Calu3 (cell line): ENCODE measurements at regions not wholly inside any gene's neighbourhood (a gene's known extent, or its start where the extent isn't known, plus 50 kb on each side); places are given as distances from the start of the nearest gene placed in this dataset.
"Not testable (repeated sequence)": the region's sequence is repeated elsewhere in the genome, so short reads cannot be mapped to it uniquely, and the experiment has no call there.

ENCODE experiments used
- BruUV-seq: library from RNA; stranded (reverse); fragments of 400-500 nt; replicated peaks from 2 replicates; lab custom pipeline; 2021; lab: Mats Ljungman, UMichigan
- CTCF ChIA-PET: fragments of 300-600 bp; sonication (Branson Sonifier 250); formaldehyde crosslinking; loops from one replicate; lab custom pipeline; 2022; ENCODE audit warnings: antibody characterized with exemption; lab: Charles Lee
- DNase-seq: peaks from one replicate; pipeline ENCODE4 v3.0.0; 2022
- H3K27ac Mint-ChIP-seq: one replicate; pipeline ENCODE4 v1.8.0; 2022; ENCODE audit warnings: mixed read lengths; ENCODE audit not compliant: unreplicated experiment
- H3K27me3 Mint-ChIP-seq: one replicate; pipeline ENCODE4 v1.8.0; 2022; ENCODE audit warnings: mixed read lengths; ENCODE audit not compliant: unreplicated experiment
- H3K36me3 Mint-ChIP-seq: one replicate; pipeline ENCODE4 v1.8.0; 2022; ENCODE audit warnings: mild to moderate bottlenecking, moderate library complexity, mixed read lengths; ENCODE audit not compliant: insufficient read depth, unreplicated experiment
- H3K4me1 Mint-ChIP-seq: one replicate; pipeline ENCODE4 v1.8.0; 2022; ENCODE audit warnings: mild to moderate bottlenecking, low read depth, mixed read lengths; ENCODE audit not compliant: unreplicated experiment
- H3K4me3 Mint-ChIP-seq: one replicate; pipeline ENCODE4 v1.8.0; 2022; ENCODE audit warnings: mild to moderate bottlenecking, low read depth, moderate library complexity, mixed read lengths; ENCODE audit not compliant: unreplicated experiment
- H3K9me3 Mint-ChIP-seq: one replicate; pipeline ENCODE4 v1.8.0; 2022; ENCODE audit warnings: low read depth, mixed read lengths; ENCODE audit not compliant: unreplicated experiment
- intact Hi-C: fragments of 100-400 bp; cut with micrococcal nuclease; formaldehyde crosslinking; loops from one replicate; pipeline ENCODE4 v1.10.0; 2022; ENCODE audit not compliant: unreplicated experiment
- TF ChIP-seq, protein P1 (sequence below): fragments of 200-600 bp; IDR thresholded peaks from one replicate; pipeline ENCODE4 v1.8.0; 2022; ENCODE audit warnings: antibody characterized with exemption; ENCODE audit not compliant: unreplicated experiment

- H3K27me3 Mint-ChIP-seq, result no peaks in the 10 kb centered on the region
- H3K9me3 Mint-ChIP-seq, result peaks cover 4% of the 10 kb centered on the region
- DNase-seq, result no peak
- CTCF ChIA-PET, result interaction anchor here (0.6 kb wide), 1 partner anchor 389 kb away, joined by 8 read pairs; no protein-coding TSS in a partner anchor
- no TSS peak for BruUV-seq
- intact Hi-C loops, result no loop called here
- H3K36me3 Mint-ChIP-seq, result no peaks in the 10 kb centered on the region
- TF ChIP-seq, protein P1, sequence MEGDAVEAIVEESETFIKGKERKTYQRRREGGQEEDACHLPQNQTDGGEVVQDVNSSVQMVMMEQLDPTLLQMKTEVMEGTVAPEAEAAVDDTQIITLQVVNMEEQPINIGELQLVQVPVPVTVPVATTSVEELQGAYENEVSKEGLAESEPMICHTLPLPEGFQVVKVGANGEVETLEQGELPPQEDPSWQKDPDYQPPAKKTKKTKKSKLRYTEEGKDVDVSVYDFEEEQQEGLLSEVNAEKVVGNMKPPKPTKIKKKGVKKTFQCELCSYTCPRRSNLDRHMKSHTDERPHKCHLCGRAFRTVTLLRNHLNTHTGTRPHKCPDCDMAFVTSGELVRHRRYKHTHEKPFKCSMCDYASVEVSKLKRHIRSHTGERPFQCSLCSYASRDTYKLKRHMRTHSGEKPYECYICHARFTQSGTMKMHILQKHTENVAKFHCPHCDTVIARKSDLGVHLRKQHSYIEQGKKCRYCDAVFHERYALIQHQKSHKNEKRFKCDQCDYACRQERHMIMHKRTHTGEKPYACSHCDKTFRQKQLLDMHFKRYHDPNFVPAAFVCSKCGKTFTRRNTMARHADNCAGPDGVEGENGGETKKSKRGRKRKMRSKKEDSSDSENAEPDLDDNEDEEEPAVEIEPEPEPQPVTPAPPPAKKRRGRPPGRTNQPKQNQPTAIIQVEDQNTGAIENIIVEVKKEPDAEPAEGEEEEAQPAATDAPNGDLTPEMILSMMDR, result no peak
- no peaks in the 10 kb centered on the region for H3K4me1 Mint-ChIP-seq
- H3K27ac Mint-ChIP-seq, result no peak overlapping the region
- H3K4me3 Mint-ChIP-seq, result no peak overlapping the region
Measured at GRCh38 chr13:73521985-73522524, 463.2 kb downstream of the KLF5 start.

GRCh38 chr13:73521290-73521624, 462.5 kb downstream of the KLF5 start:
- H3K9me3 Mint-ChIP-seq, result peaks cover 2% of the 10 kb centered on the region
- CTCF ChIA-PET, result no interaction called here
- no peaks in the 10 kb centered on the region for H3K27me3 Mint-ChIP-seq
- no peak overlapping the region for H3K27ac Mint-ChIP-seq
- intact Hi-C loops, result no loop called here
- H3K4me3 Mint-ChIP-seq, result no peak overlapping the region
- TF ChIP-seq, protein P1, result no peak
- no peak for DNase-seq
- no TSS peak for BruUV-seq
- H3K36me3 Mint-ChIP-seq, result no peaks in the 10 kb centered on the region
- H3K4me1 Mint-ChIP-seq, result no peaks in the 10 kb centered on the region

DNA sequence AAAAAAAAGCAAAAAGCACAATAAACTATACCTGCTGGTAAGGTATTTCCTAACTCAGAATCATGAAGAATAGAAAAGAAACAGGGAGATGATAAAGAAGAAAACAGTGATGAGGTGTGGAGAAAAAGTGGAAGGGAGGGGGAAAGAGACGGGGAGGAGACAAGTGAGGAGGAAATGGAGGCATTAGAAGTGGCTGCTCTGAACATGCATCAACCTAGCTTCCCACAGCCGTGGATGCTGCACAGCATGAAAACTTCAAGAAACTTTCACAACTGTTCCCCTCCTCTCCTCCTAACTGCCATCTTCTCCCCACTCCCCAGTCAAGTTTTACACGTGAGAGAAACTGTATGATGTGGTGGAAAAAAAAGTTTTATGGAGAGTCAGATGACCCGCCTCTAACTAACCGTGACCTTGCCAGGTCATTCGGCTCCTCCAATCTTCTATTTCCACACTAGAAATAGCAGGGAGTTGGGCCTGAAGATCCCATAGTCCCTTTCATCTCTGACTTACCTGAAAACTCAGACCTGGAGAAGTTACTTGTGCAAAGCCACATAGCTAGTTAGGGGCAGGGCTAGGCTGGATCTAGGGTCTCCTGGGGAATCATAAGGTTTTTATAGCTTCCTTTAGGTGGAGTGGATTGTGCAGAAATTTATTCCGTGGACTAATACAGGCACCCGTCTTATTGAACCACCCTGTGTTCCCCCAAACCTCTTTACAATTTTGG, 461.9 kb downstream of the KLF5 start:
- intact Hi-C loops, result no loop called here
- Mint-ChIP-seq H3K9me3 (peaks cover 2% of the 10 kb centered on the region), H3K4me1 (no peaks in the 10 kb centered on the region), H3K36me3 (no peaks in the 10 kb centered on the region), H3K27ac (no peak overlapping the region), H3K27me3 (no peaks in the 10 kb centered on the region), H3K4me3 (no peak overlapping the region)
- TF ChIP-seq, protein P1, result no peak
- DNase-seq, result no peak
- BruUV-seq, result no TSS peak
- CTCF ChIA-PET, result no interaction called here

GRCh38 chr13:73520135-73520534, 461.3 kb downstream of the KLF5 start:
- H3K4me1 Mint-ChIP-seq, intact Hi-C loops, H3K36me3 Mint-ChIP-seq, H3K9me3 Mint-ChIP-seq, H3K27me3 Mint-ChIP-seq, BruUV-seq, DNase-seq, H3K4me3 Mint-ChIP-seq, H3K27ac Mint-ChIP-seq, CTCF ChIA-PET: not testable (repeated sequence)
